Lung (tissue), 11 donors: ENCODE measurements at regions not wholly inside any gene's neighbourhood (a gene's known extent, or its start where the extent isn't known, plus 50 kb on each side); places are given as distances from the start of the nearest gene placed in this dataset.
"Not testable (repeated sequence)": the region's sequence is repeated elsewhere in the genome, so short reads cannot be mapped to it uniquely, and the experiment has no call there.

Experiments
- ATAC-seq: fragments of 200-7000 bp; cut with Tn5 transposase; one replicate; pipeline ENCODE4 v1.9.1; 2020; ENCODE audit warnings: moderate number of reproducible peaks; ENCODE audit not compliant: insufficient read depth, low FRiP score
- DNase-seq, 3 donors: peaks; one replicate each; pipeline ENCODE4 v3.0.0-alpha.2; 2013 to 2017
- H3K27ac ChIP-seq, 2 donors: one replicate each; pipeline ENCODE4 v1.5.1; 2013; ENCODE audit warnings: mild to moderate bottlenecking in 2 of 2, moderate library complexity in 2 of 2, control low read depth in 1 of 2, inconsistent platforms in 1 of 2, low read depth in 1 of 2, low read length in 1 of 2
- H3K27me3 ChIP-seq, 3 donors: one replicate each; pipeline ENCODE4 v1.5.1; 2013; ENCODE audit warnings: low read length in 2 of 3; ENCODE audit not compliant: control insufficient read depth in 3 of 3, insufficient read depth in 3 of 3
- H3K36me3 ChIP-seq, 4 donors: one replicate each; pipeline ENCODE4 v1.5.1; 2013; ENCODE audit warnings: low read length in 4 of 4, mild to moderate bottlenecking in 1 of 4, moderate library complexity in 1 of 4; ENCODE audit not compliant: control insufficient read depth in 4 of 4, insufficient read depth in 4 of 4
- H3K4me1 ChIP-seq, 5 donors: one replicate each; pipeline ENCODE4 v1.5.1; 2013; ENCODE audit warnings: low read length in 5 of 5, mild to moderate bottlenecking in 2 of 5, moderate library complexity in 1 of 5; ENCODE audit not compliant: control insufficient read depth in 5 of 5, insufficient read depth in 5 of 5
- H3K4me3 ChIP-seq: one replicate; pipeline ENCODE4 v1.5.1; 2013; ENCODE audit warnings: mild to moderate bottlenecking, control low read depth, moderate library complexity
- H3K9ac ChIP-seq, 2 donors: one replicate each; pipeline ENCODE4 v1.5.1; 2013; ENCODE audit warnings: low read length in 2 of 2, control low read depth in 1 of 2; ENCODE audit not compliant: insufficient read depth in 1 of 2
- H3K9me3 ChIP-seq, 4 donors: one replicate each; pipeline ENCODE4 v1.5.1; 2013; ENCODE audit warnings: low read length in 3 of 4, mild to moderate bottlenecking in 1 of 4, moderate library complexity in 1 of 4; ENCODE audit not compliant: control insufficient read depth in 4 of 4, insufficient read depth in 3 of 4
- CTCF ChIP-seq: IDR thresholded peaks from 2 replicates; pipeline ENCODE4 v1.5.1; 2012; ENCODE audit warnings: mild to moderate bottlenecking; ENCODE audit errors: control extremely low read depth, extremely low read depth
- WGBS, 2 donors: extraction: QIAGEN DNeasy Blood & Tissue Kit; methylation state at CpG; one replicate each; pipeline ENCODE4 v1.1.7; 2013; 5-methylcytosine and 5-hydroxymethylcytosine counted together
- donor health status: control.
- donor health status: control.
- donor health status: Bipolar disorder and iron deficiency.
- donor health status: healthy.
- donor health status: DM: yes; HTN: yes; CAD: no.

- no peak overlapping the region for H3K9ac ChIP-seq
- no peaks in the 10 kb centered on the region for H3K27me3 ChIP-seq
- H3K4me3 ChIP-seq: no peak overlapping the region
- DNase-seq (no peak), ATAC-seq (no peak)
- H3K27ac ChIP-seq: no peak overlapping the region
- 91% methylated on average over 4 of the region's 4 CpGs for WGBS, 2 donors
- H3K36me3 ChIP-seq: no peaks in the 10 kb centered on the region
- H3K4me1 ChIP-seq: peaks cover 0 to 14% (median 0%) of the 10 kb centered on the region in 5 donors
- no peak for TF ChIP-seq CTCF
- H3K9me3 ChIP-seq: no peaks in the 10 kb centered on the region
Observed at GRCh38 chr5:93224624-93225023, 356.4 kb downstream of the NR2F1-AS1 start.

GRCh38 chr5:93221773-93222172, 359.2 kb downstream of the NR2F1-AS1 start:
- 88 to 94% methylated on average over 1 of the region's 1 CpG for WGBS, 2 donors
- no peak for DNase-seq
- no peak overlapping the region for H3K9ac ChIP-seq

GRCh38 chr5:93220431-93220830, 360.6 kb downstream of the NR2F1-AS1 start:
- no peak overlapping the region for H3K27ac ChIP-seq
- TF ChIP-seq CTCF: no peak
- WGBS, 2 donors: 90 to 91% methylated on average over 3 of the region's 3 CpGs
- no peaks in the 10 kb centered on the region for H3K36me3 ChIP-seq
- no peaks in the 10 kb centered on the region for H3K27me3 ChIP-seq
- H3K4me1 ChIP-seq: peaks cover 0 to 10% (median 0%) of the 10 kb centered on the region in 5 donors
- DNase-seq (peak in 1 of 3 donors; percentile 23), ATAC-seq (no peak)
- no peak overlapping the region for H3K4me3 ChIP-seq
- no peaks in the 10 kb centered on the region for H3K9me3 ChIP-seq
- H3K9ac ChIP-seq: no peak overlapping the region

More at GRCh38 chr5:93221773-93222172, 359.2 kb downstream of the NR2F1-AS1 start:
- Histone ChIP-seq H3K27ac (no peak overlapping the region), H3K4me3 (no peak overlapping the region), H3K9me3 (no peaks in the 10 kb centered on the region), H3K27me3 (no peaks in the 10 kb centered on the region), H3K4me1 (peaks cover 0 to 14% (median 0%) of the 10 kb centered on the region in 5 donors), H3K36me3 (no peaks in the 10 kb centered on the region)
- no peak for ATAC-seq
- TF ChIP-seq CTCF: no peak

GRCh38 chr5:93219641-93220145, 361.3 kb downstream of the NR2F1-AS1 start:
- peak; percentile 64 to 94 (median 84) for DNase-seq
- Histone ChIP-seq H3K4me1 (peaks cover 0 to 10% (median 0%) of the 10 kb centered on the region in 5 donors), H3K36me3 (no peaks in the 10 kb centered on the region), H3K9ac (no peak overlapping the region), H3K27ac (no peak overlapping the region), H3K9me3 (no peaks in the 10 kb centered on the region), H3K27me3 (no peaks in the 10 kb centered on the region), H3K4me3 (no peak overlapping the region)
- WGBS, 2 donors: 53 to 68% methylated on average over 2 of the region's 2 CpGs
- no peak for TF ChIP-seq CTCF
- ATAC-seq: no peak

- H3K9ac ChIP-seq, H3K4me3 ChIP-seq, H3K9me3 ChIP-seq, H3K36me3 ChIP-seq, ATAC-seq, DNase-seq, H3K27me3 ChIP-seq, H3K27ac ChIP-seq: not testable (repeated sequence)
- 89 to 94% methylated on average over 26 to 28 of the region's 28 CpGs for WGBS, 2 donors
- H3K4me1 ChIP-seq: peaks cover 0 to 16% (median 0%) of the 10 kb centered on the region in 5 donors
Observed at GRCh38 chr5:93213111-93213794, 367.8 kb downstream of the NR2F1-AS1 start.
